BE2C (cell line): ENCODE measurements at regions not wholly inside any gene's neighbourhood (a gene's known extent, or its start where the extent isn't known, plus 50 kb on each side); places are given as distances from the start of the nearest gene placed in this dataset.
A peak's percentile ranks its signal among the peaks of the same experiment; 100 is the strongest.

Experiments used
- DNase-seq: peaks from one replicate; pipeline ENCODE4 v3.0.0-alpha.2; 2020
- H3K27me3 ChIP-seq: fragments of 250-450 bp; sonication (Bioruptor Pico); 2 replicates; pipeline ENCODE4 v1.5.1; 2020; ENCODE audit warnings: mild to moderate bottlenecking
- H3K36me3 ChIP-seq: fragments of 250-450 bp; sonication (Bioruptor Pico); 2 replicates; pipeline ENCODE4 v1.5.1; 2020; ENCODE audit warnings: mild to moderate bottlenecking
- H3K4me1 ChIP-seq: fragments of 250-450 bp; sonication (Bioruptor Pico); 2 replicates; pipeline ENCODE4 v1.5.1; 2020
- H3K4me3 ChIP-seq: 2 replicates; pipeline ENCODE4 v1.5.1; 2011; ENCODE audit warnings: low read depth, low read length
- H3K9me3 ChIP-seq: fragments of 250-450 bp; sonication (Bioruptor Pico); 2 replicates; pipeline ENCODE4 v1.5.1; 2020
- CTCF ChIP-seq: IDR thresholded peaks from 2 replicates; pipeline ENCODE4 v1.5.1; 2012; ENCODE audit warnings: mild to moderate bottlenecking, low read depth, low read length

DNA sequence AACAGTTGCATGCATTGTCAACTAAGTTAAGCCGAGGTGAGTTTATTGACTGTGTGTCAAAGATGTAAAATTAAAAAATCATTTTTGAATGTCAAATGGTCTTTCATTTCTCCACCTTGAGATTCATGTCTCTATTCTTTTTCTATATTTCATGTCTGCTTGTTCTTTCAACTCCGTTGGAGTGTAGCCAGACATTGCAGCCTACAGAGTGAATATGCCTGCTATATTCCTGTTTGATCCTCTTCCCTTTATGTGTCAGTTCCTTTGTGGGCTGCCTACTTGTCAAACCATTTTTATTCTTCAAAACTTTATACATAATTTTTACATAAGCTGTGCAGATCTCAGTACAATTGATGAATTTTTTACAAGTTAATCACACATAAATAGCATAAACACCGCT is 1325.8 kb upstream of the PRMT6 start:
- no peaks in the 10 kb centered on the region for H3K9me3 ChIP-seq
- TF ChIP-seq CTCF: no peak
- no peaks in the 10 kb centered on the region for H3K36me3 ChIP-seq

GRCh38 chr1:105736349-105736748 is 1320.1 kb upstream of the PRMT6 start:
- Histone ChIP-seq H3K4me1 (no peaks in the 10 kb centered on the region), H3K4me3 (no peak overlapping the region), H3K9me3 (no peaks in the 10 kb centered on the region), H3K36me3 (no peaks in the 10 kb centered on the region), H3K27me3 (no peaks in the 10 kb centered on the region)
- no peak for DNase-seq
- TF ChIP-seq CTCF: no peak

More for the DNA sequence above, 1325.8 kb upstream of the PRMT6 start:
- Histone ChIP-seq H3K4me3 (no peak overlapping the region), H3K4me1 (no peaks in the 10 kb centered on the region), H3K27me3 (no peaks in the 10 kb centered on the region)
- no peak for DNase-seq

DNA sequence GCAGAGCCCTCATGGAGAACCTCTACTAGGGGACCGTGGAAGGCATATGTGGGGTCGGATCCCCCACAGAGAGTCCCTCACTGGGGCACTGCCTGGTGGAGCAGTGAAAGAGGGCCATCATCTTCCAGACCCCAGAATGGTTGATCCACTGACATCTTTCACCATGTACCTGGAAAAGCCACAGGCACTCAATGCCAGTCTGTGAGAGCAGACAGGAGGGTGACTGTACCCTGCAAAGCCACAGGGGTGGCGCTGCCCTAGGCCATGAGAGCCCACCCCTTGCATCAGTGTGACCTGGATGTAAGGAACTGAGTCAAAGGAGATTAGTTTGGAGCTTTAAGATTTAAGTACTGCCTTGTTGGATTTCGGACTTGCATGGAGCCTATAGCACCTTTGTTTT is 1276.7 kb upstream of the PRMT6 start:
- no peak for DNase-seq
- Histone ChIP-seq H3K27me3 (no peaks in the 10 kb centered on the region), H3K4me3 (no peak overlapping the region), H3K4me1 (no peaks in the 10 kb centered on the region), H3K9me3 (no peaks in the 10 kb centered on the region), H3K36me3 (no peaks in the 10 kb centered on the region)
- TF ChIP-seq CTCF: no peak

DNA sequence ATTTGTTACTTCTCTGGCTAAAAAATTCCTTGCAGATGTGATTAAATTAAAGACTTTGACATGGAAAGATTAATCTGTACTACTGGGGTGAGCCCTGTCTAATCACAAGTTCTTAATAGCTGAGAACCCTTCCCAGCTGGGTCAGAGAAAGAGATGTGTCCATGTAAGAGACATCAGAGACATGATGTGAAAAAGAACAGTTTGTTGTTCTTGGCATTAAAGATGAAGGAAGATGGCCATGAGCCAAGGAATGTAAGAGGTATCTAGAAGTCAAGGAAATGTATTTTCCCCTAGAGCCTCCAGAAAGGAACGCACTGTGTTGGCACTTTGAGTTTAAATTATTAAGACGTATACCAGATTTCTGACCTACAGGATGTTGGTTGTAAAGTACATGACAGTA is 1271.5 kb upstream of the PRMT6 start:
- TF ChIP-seq CTCF: no peak
- Histone ChIP-seq H3K27me3 (no peaks in the 10 kb centered on the region), H3K36me3 (no peaks in the 10 kb centered on the region), H3K4me1 (no peaks in the 10 kb centered on the region), H3K4me3 (no peak overlapping the region), H3K9me3 (no peaks in the 10 kb centered on the region)
- no peak for DNase-seq

GRCh38 chr1:105793536-105794146 is 1262.8 kb upstream of the PRMT6 start:
- Histone ChIP-seq H3K4me1 (no peaks in the 10 kb centered on the region; the same call in 1 of the 2 replicates), H3K4me3 (no peak overlapping the region), H3K27me3 (no peaks in the 10 kb centered on the region), H3K36me3 (no peaks in the 10 kb centered on the region), H3K9me3 (no peaks in the 10 kb centered on the region)
- DNase-seq: peak; percentile 70
- TF ChIP-seq CTCF: peak; percentile 95

GRCh38 chr1:105795741-105796140 is 1260.7 kb upstream of the PRMT6 start:
- DNase-seq: no peak
- H3K9me3 ChIP-seq: no peaks in the 10 kb centered on the region
- TF ChIP-seq CTCF: no peak
- H3K4me1 ChIP-seq: no peaks in the 10 kb centered on the region; the same call in 1 of the 2 replicates
- H3K4me3 ChIP-seq: no peak overlapping the region
- H3K36me3 ChIP-seq: no peaks in the 10 kb centered on the region
- H3K27me3 ChIP-seq: no peaks in the 10 kb centered on the region
